ENCODE measurements at regions not wholly inside any gene's neighbourhood (a gene's known extent, or its start where the extent isn't known, plus 50 kb on each side); places are given as distances from the start of the nearest gene placed in this dataset.
"Not testable (repeated sequence)": the region's sequence is repeated elsewhere in the genome, so short reads cannot be mapped to it uniquely, and the experiment has no call there.

DNA sequence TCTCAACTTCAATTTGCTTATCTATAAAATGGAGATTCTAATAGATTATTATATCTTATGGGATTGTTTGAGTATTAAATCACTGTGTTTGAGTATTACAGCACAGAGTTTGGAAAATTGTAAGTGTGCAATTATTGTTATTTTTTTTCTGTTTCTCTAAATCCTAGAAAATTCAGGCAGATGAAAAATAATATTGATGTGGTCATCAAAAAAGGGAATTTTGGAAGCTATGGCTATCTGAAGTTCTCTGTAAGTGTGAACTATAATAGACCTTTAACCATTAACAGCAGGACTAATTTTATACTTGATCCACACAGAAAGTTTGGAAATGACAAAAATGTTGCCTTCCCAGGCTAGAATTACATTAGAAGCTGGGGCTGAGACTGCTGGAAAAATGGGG lies 393.2 kb downstream of the SUCLG1 start:
- TF ChIP-seq, protein P1, sequence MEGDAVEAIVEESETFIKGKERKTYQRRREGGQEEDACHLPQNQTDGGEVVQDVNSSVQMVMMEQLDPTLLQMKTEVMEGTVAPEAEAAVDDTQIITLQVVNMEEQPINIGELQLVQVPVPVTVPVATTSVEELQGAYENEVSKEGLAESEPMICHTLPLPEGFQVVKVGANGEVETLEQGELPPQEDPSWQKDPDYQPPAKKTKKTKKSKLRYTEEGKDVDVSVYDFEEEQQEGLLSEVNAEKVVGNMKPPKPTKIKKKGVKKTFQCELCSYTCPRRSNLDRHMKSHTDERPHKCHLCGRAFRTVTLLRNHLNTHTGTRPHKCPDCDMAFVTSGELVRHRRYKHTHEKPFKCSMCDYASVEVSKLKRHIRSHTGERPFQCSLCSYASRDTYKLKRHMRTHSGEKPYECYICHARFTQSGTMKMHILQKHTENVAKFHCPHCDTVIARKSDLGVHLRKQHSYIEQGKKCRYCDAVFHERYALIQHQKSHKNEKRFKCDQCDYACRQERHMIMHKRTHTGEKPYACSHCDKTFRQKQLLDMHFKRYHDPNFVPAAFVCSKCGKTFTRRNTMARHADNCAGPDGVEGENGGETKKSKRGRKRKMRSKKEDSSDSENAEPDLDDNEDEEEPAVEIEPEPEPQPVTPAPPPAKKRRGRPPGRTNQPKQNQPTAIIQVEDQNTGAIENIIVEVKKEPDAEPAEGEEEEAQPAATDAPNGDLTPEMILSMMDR (IDR thresholded peaks at IDR 0.05) = no peak
- Mint-ChIP-seq H3K4me3 (no peak overlapping the region), H3K27ac (no peak overlapping the region), H3K9me3 (no peaks in the 10 kb centered on the region), H3K36me3 (ENCODE audit: low read depth) (no peaks in the 10 kb centered on the region), H3K4me1 (ENCODE audit: low read depth) (no peaks in the 10 kb centered on the region), H3K27me3 (peaks cover 7% of the 10 kb centered on the region)
- DNase-seq = no peak
- CTCF ChIA-PET = no interaction called here
- no peak for ATAC-seq
- intact Hi-C loops (cut with micrococcal nuclease) = no loop called here
- POLR2A ChIA-PET = no interaction called here

GRCh38 chr2:84057917-84058560 lies 401.0 kb downstream of the SUCLG1 start:
- no peak for DNase-seq
- intact Hi-C loops (cut with micrococcal nuclease) = no loop called here
- Mint-ChIP-seq H3K27me3 (peaks cover 5% of the 10 kb centered on the region), H3K9me3 (no peaks in the 10 kb centered on the region), H3K4me3 (no peak overlapping the region), H3K36me3 (ENCODE audit: low read depth) (no peaks in the 10 kb centered on the region), H3K4me1 (ENCODE audit: low read depth) (no peaks in the 10 kb centered on the region), H3K27ac (no peak overlapping the region)
- ChIA-PET CTCF (interaction anchor here (0.9 kb wide), 1 partner anchor 17 kb away, joined by 3 read pairs; no protein-coding TSS in a partner anchor), POLR2A (no interaction called here)
- no peak for ATAC-seq
- TF ChIP-seq, protein P1 (IDR thresholded peaks at IDR 0.05) = no peak

DNA sequence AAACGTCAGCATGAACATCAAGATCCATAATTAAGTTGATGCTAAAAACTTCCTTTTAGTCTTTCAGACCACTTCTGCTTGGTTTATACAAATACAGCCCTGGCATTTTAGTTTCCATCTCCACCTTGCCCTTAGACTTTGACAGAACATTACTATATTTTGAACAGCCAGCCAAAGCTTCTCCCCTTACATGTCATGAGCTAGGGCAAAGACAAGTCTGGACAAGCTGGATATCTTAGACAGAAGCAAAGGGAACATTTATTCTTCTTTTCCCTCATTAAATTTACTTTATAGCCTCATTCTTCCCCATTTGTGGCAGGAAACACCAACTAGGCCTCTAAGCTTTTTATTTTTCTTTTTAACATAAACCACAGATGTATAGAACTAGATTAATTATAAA lies 403.3 kb downstream of the SUCLG1 start:
- ChIA-PET POLR2A (no interaction called here), CTCF (interaction anchor here (1.1 kb wide), 1 partner anchor 259 kb away, joined by 3 read pairs; no protein-coding TSS in a partner anchor)
- H3K4me1 Mint-ChIP-seq (ENCODE audit: low read depth) = no peaks in the 10 kb centered on the region
- no peak overlapping the region for H3K27ac Mint-ChIP-seq
- peaks cover under 1% of the 10 kb centered on the region for H3K27me3 Mint-ChIP-seq
- no peaks in the 10 kb centered on the region for H3K9me3 Mint-ChIP-seq
- ATAC-seq (no peak), DNase-seq (no peak)
- H3K4me3 Mint-ChIP-seq = no peak overlapping the region
- intact Hi-C loops (cut with micrococcal nuclease) = no loop called here
- no peaks in the 10 kb centered on the region for H3K36me3 Mint-ChIP-seq (ENCODE audit: low read depth)
- TF ChIP-seq, protein P1 (IDR thresholded peaks at IDR 0.05) = no peak

GRCh38 chr2:84054577-84054976 lies 404.5 kb downstream of the SUCLG1 start:
- POLR2A ChIA-PET; H3K36me3 Mint-ChIP-seq (ENCODE audit: low read depth): not testable (repeated sequence)

GRCh38 chr2:84052913-84053312 lies 406.2 kb downstream of the SUCLG1 start:
- no peaks in the 10 kb centered on the region for H3K27me3 Mint-ChIP-seq
- H3K27ac Mint-ChIP-seq = no peak overlapping the region
- no peak overlapping the region for H3K4me3 Mint-ChIP-seq
- intact Hi-C loops (cut with micrococcal nuclease) = no loop called here
- TF ChIP-seq, protein P1 (IDR thresholded peaks at IDR 0.05) = no peak
- ATAC-seq (no peak), DNase-seq (no peak)
- no peaks in the 10 kb centered on the region for H3K9me3 Mint-ChIP-seq
- ChIA-PET POLR2A (no interaction called here), CTCF (no interaction called here)
- H3K4me1 Mint-ChIP-seq (ENCODE audit: low read depth) = no peaks in the 10 kb centered on the region
- H3K36me3 Mint-ChIP-seq (ENCODE audit: low read depth) = no peaks in the 10 kb centered on the region

More at GRCh38 chr2:84054577-84054976, 404.5 kb downstream of the SUCLG1 start:
- CTCF ChIA-PET; H3K27me3 Mint-ChIP-seq; H3K27ac Mint-ChIP-seq; ATAC-seq; intact Hi-C loops (cut with micrococcal nuclease); H3K4me3 Mint-ChIP-seq; DNase-seq; H3K4me1 Mint-ChIP-seq (ENCODE audit: low read depth); H3K9me3 Mint-ChIP-seq: not testable (repeated sequence)

Measured in activated CD8-positive, alpha-beta T cell treated with anti-CD3 and anti-CD28 coated beads for 36 hours (primary cell).